ENCODE measurements at regions not wholly inside any gene's neighbourhood (a gene's known extent, or its start where the extent isn't known, plus 50 kb on each side); places are given as distances from the start of the nearest gene placed in this dataset.

GRCh38 chr5:174177531-174177930 is 132.0 kb downstream of the NSG2 start:
- TF ChIP-seq CTCF (IDR thresholded peaks at IDR 0.05) (no peak), POLR2A (IDR thresholded peaks at IDR 0.05) (no peak)

Measured in body of pancreas (tissue), 4 donors.